WTC11 (cell line): ENCODE measurements at regions not wholly inside any gene's neighbourhood (a gene's known extent, or its start where the extent isn't known, plus 50 kb on each side); places are given as distances from the start of the nearest gene placed in this dataset.

ENCODE experiments used
- ATAC-seq: fragments of 200-7000 bp; cut with Tn5 transposase; 2 replicates; pipeline ENCODE4 v1.10.0; 2021; ENCODE audit warnings: mild to moderate bottlenecking, moderate library complexity
- CTCF ChIA-PET: fragments of 300-600 bp; sonication (Branson Sonifier 250); formaldehyde crosslinking; loops from one replicate; lab custom pipeline; 2021; ENCODE audit warnings: antibody characterized with exemption; lab: Charles Lee
- POLR2A ChIA-PET: fragments of 350-600 bp; sonication (Branson Sonifier 250); formaldehyde crosslinking; loops from one replicate; lab custom pipeline; 2021; ENCODE audit warnings: antibody characterized with exemption; lab: Charles Lee
- DNase-seq: peaks from one replicate; pipeline ENCODE4 v3.0.0; 2021; ENCODE audit warnings: low spot score
- H3K27ac Mint-ChIP-seq: 2 replicates; pipeline ENCODE4 v1.8.0; 2021; ENCODE audit warnings: mixed read lengths
- H3K27me3 Mint-ChIP-seq: 2 replicates; pipeline ENCODE4 v1.8.0; 2021; ENCODE audit warnings: low read depth, mild to moderate bottlenecking, moderate library complexity, mixed read lengths
- H3K36me3 Mint-ChIP-seq: 2 replicates; pipeline ENCODE4 v1.8.0; 2021; ENCODE audit warnings: mixed read lengths
- H3K4me1 Mint-ChIP-seq: 2 replicates; pipeline ENCODE4 v1.8.0; 2022; ENCODE audit warnings: mixed read lengths
- H3K4me3 Mint-ChIP-seq: 2 replicates; pipeline ENCODE4 v1.8.0; 2021; ENCODE audit warnings: mild to moderate bottlenecking, moderate library complexity, mixed read lengths
- H3K9me3 Mint-ChIP-seq: 2 replicates; pipeline ENCODE4 v1.8.0; 2021; ENCODE audit warnings: mixed read lengths
- ATF1 ChIP-seq: sonication (generic); formaldehyde crosslinking; IDR thresholded peaks from 2 replicates; pipeline ENCODE4 v1.8.1; 2023; ENCODE audit warnings: mild to moderate bottlenecking, moderate library complexity, missing genetic modification reagents
- CDX4 ChIP-seq: fragments of 250-450 bp; sonication (Bioruptor Pico); IDR thresholded peaks from 2 replicates; pipeline ENCODE4 v1.9.0; 2021; ENCODE audit warnings: moderate library complexity, mild to moderate bottlenecking, inconsistent platforms, borderline replicate concordance
- E2F4 ChIP-seq: sonication (generic); formaldehyde crosslinking; IDR thresholded peaks from 2 replicates; pipeline ENCODE4 v1.8.1; 2022; ENCODE audit warnings: low read depth, mild to moderate bottlenecking, moderate library complexity, missing genetic modification reagents, borderline replicate concordance
- ETV6 ChIP-seq: sonication (generic); formaldehyde crosslinking; IDR thresholded peaks from 2 replicates; pipeline ENCODE4 v1.8.1; 2022; ENCODE audit warnings: mild to moderate bottlenecking, missing genetic modification reagents
- FOXJ3 ChIP-seq: sonication (generic); formaldehyde crosslinking; IDR thresholded peaks from 2 replicates; pipeline ENCODE4 v1.9.0; 2021; ENCODE audit warnings: missing genetic modification reagents, mild to moderate bottlenecking, borderline replicate concordance
- JAZF1 ChIP-seq: fragments of 250-450 bp; sonication (Bioruptor Pico); IDR thresholded peaks from 2 replicates; pipeline ENCODE4 v1.9.0; 2021; ENCODE audit warnings: moderate library complexity, mild to moderate bottlenecking, inconsistent platforms
- MLX ChIP-seq: sonication (generic); formaldehyde crosslinking; IDR thresholded peaks from 2 replicates; pipeline ENCODE4 v1.8.1; 2023; ENCODE audit warnings: mild to moderate bottlenecking, missing genetic modification reagents, moderate library complexity
- RORB ChIP-seq: fragments of 250-450 bp; sonication (Bioruptor Pico); IDR thresholded peaks from 2 replicates; pipeline ENCODE4 v1.9.0; 2021; ENCODE audit warnings: mild to moderate bottlenecking
- SMAD3 ChIP-seq: sonication (generic); formaldehyde crosslinking; IDR thresholded peaks from 2 replicates; pipeline ENCODE4 v1.8.0; 2022; ENCODE audit warnings: missing genetic modification reagents, mild to moderate bottlenecking, borderline replicate concordance
- SMAD4 ChIP-seq: sonication (generic); formaldehyde crosslinking; IDR thresholded peaks from 2 replicates; pipeline ENCODE4 v1.8.0; 2022; ENCODE audit warnings: mild to moderate bottlenecking, missing genetic modification reagents
- SOX15 ChIP-seq: fragments of 250-450 bp; sonication (Bioruptor Pico); IDR thresholded peaks from 2 replicates; pipeline ENCODE4 v1.9.0; 2021; ENCODE audit warnings: mild to moderate bottlenecking
- TEAD1 ChIP-seq: sonication (generic); formaldehyde crosslinking; IDR thresholded peaks from 2 replicates; pipeline ENCODE4 v1.8.0; 2022; ENCODE audit warnings: mild to moderate bottlenecking, missing genetic modification reagents
- TEAD4 ChIP-seq: sonication (generic); formaldehyde crosslinking; IDR thresholded peaks from 2 replicates; pipeline ENCODE4 v1.8.0; 2022; ENCODE audit warnings: mild to moderate bottlenecking, missing genetic modification reagents
- TP53 ChIP-seq: sonication (generic); formaldehyde crosslinking; IDR thresholded peaks from 2 replicates; pipeline ENCODE4 v1.8.1; 2023; ENCODE audit warnings: mild to moderate bottlenecking, missing genetic modification reagents
- ZBTB21 ChIP-seq: sonication (generic); formaldehyde crosslinking; IDR thresholded peaks from 2 replicates; pipeline ENCODE4 v1.8.1; 2023; ENCODE audit warnings: mild to moderate bottlenecking, missing genetic modification reagents, borderline replicate concordance
- ZNF396 ChIP-seq: fragments of 250-450 bp; sonication (Bioruptor Pico); IDR thresholded peaks from 2 replicates; pipeline ENCODE4 v1.8.0; 2021; ENCODE audit warnings: mild to moderate bottlenecking, moderate library complexity, borderline replicate concordance
- ZSCAN18 ChIP-seq: fragments of 250-450 bp; sonication (Bioruptor Pico); IDR thresholded peaks from 2 replicates; pipeline ENCODE4 v2.1.2; 2022; ENCODE audit warnings: mild to moderate bottlenecking, moderate library complexity

GRCh38 chr9:126127591-126127990 lies 199.0 kb upstream of the MVB12B start (continued):
- TF ChIP-seq ZSCAN18 (no peak), TEAD4 (CRISPR knock-in tag) (no peak), RORB (no peak)

- Mint-ChIP-seq H3K36me3 (peaks cover 6% of the 10 kb centered on the region), H3K27me3 (peaks cover 2% of the 10 kb centered on the region), H3K9me3 (peaks cover 20% of the 10 kb centered on the region), H3K4me3 (no peak overlapping the region), H3K27ac (no peak overlapping the region), H3K4me1 (no peaks in the 10 kb centered on the region)
- ChIA-PET POLR2A (no interaction called here), CTCF (interaction anchor here (0.8 kb wide), 1 partner anchor 95 kb away, joined by 3 read pairs; no protein-coding TSS in a partner anchor)
- DNase-seq (no peak), ATAC-seq (no peak)
- TF ChIP-seq ETV6 (no peak), SMAD3 (no peak), E2F4 (CRISPR knock-in tag) (no peak)
Measured at GRCh38 chr9:126128494-126129142, 198.0 kb upstream of the MVB12B start.

GRCh38 chr9:126131066-126132010 lies 195.3 kb upstream of the MVB12B start:
- H3K36me3 Mint-ChIP-seq: peaks cover 6% of the 10 kb centered on the region
- CTCF ChIA-PET: no interaction called here
- H3K9me3 Mint-ChIP-seq: peaks cover 28% of the 10 kb centered on the region
- H3K4me3 Mint-ChIP-seq: no peak overlapping the region
- ATAC-seq (no peak), DNase-seq (no peak)
- no peak overlapping the region for H3K27ac Mint-ChIP-seq
- H3K4me1 Mint-ChIP-seq: no peaks in the 10 kb centered on the region
- H3K27me3 Mint-ChIP-seq: peaks cover under 1% of the 10 kb centered on the region; the same call in 1 of the 2 replicates
- POLR2A ChIA-PET: no interaction called here
- TF ChIP-seq MLX (CRISPR knock-in tag): no peak
- TF ChIP-seq TEAD1 (CRISPR knock-in tag): no peak
- no peak for TF ChIP-seq ETV6
- no peak for TF ChIP-seq SOX15
- TF ChIP-seq ATF1 (CRISPR knock-in tag): no peak
- no peak for TF ChIP-seq CDX4 (CRISPR knock-in tag)
- TF ChIP-seq JAZF1 (CRISPR knock-in tag): no peak
- no peak for TF ChIP-seq ZBTB21 (CRISPR knock-in tag)
- no peak for TF ChIP-seq SMAD4 (CRISPR knock-in tag)
- TF ChIP-seq ZNF396 (CRISPR knock-in tag): no peak
- TF ChIP-seq TP53 (CRISPR knock-in tag): no peak
- no peak for TF ChIP-seq FOXJ3 (CRISPR knock-in tag)
